Activated CD4-positive, alpha-beta T cell treated with anti-CD3 and anti-CD28 coated beads, Interleukin-10, Interleukin-2, amounts not matched to agents 100 ng/mL and 50 ng/mL, durations not matched to agents 16 hours and 8 hours (primary cell): ENCODE measurements at regions not wholly inside any gene's neighbourhood (a gene's known extent, or its start where the extent isn't known, plus 50 kb on each side); places are given as distances from the start of the nearest gene placed in this dataset.
"Not testable (repeated sequence)": the region's sequence is repeated elsewhere in the genome, so short reads cannot be mapped to it uniquely, and the experiment has no call there.

Experiments
- DNase-seq: peaks from one replicate; pipeline ENCODE4 v3.0.0-alpha.2; 2020

- DNase-seq: no peak
Observed at GRCh38 chr6:112821476-112821875, 474.3 kb downstream of the RFPL4B start.

DNA sequence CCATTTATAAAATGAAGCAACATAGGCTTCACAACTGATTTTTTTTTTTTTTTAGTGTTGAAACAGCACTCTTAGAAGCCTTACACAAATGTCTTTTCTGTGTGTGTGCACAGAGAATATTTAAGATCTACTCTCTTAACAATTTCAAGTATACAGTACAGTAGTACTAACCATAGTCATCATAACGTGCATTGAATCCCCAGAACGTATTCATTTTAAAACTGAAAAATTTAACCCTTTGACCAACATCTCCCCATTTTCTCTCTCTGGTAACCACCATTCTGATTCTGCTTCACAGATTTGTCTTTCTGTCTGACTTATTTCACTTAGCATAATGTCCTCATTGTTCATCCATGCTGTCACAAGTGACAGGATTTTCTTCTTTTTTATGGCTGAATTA lies 475.6 kb downstream of the RFPL4B start:
- no peak for DNase-seq

- DNase-seq: no peak
Observed at GRCh38 chr6:112827793-112828192, 480.7 kb downstream of the RFPL4B start.

DNA sequence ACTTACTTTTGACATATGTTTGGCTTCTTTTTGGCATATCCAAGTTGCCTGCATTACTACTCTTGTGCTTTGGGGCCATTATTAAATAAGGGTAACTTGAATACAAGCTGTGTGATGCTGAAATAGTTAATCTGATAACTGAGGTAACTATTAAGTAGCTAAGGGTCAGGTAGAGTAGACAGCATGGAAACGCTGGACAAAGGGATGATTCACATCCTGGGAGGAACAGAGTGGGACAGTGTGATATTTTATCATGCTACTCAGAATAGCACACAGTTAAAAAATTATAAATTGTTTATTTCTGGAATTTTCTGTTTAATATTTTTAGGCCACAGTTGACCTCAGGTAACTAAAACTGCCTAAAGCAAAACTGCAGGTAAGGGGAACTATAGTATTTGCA lies 483.9 kb downstream of the RFPL4B start:
- no peak for DNase-seq

GRCh38 chr6:112833581-112834131 lies 486.5 kb downstream of the RFPL4B start:
- DNase-seq: no peak

GRCh38 chr6:112835078-112835477 lies 487.9 kb downstream of the RFPL4B start:
- DNase-seq: no peak

- no peak for DNase-seq
Observed at GRCh38 chr6:112839525-112839961, 492.4 kb downstream of the RFPL4B start.

DNA sequence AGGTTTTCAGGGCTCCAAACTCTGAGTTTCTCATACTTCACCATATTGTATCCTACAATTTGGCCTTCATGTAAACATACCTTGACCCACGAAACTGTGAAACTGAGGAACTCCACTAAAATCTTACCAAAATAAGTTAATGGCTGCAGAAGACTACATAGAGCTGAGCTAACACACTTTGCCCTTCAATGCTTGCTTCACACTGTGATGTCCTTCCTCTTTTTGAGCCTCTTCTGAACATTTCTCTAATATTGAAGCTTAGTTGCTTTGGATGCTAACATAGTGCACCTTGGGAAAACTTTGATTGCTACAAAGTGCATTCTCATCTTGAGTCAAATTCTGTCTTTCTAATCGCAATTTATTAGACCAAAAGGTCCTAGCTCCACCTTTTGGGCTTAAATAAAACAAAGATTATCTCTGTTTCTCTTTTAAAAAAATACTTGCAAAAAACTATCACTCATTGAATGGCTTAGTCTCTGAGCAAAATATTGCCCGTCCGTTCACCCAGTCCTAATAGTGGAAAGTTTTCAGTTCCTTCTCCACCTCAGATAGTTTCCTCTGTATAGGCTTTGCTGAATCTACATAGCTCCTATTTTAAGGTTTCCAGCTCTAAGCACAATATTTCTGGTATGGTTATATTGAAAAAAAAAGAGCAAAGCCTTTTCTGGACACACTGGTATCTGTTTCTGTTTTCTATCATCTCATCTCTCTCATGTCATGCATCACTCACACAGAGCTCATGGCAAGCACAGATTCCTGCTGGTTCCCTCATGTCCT lies 494.6 kb downstream of the RFPL4B start:
- no peak for DNase-seq

DNA sequence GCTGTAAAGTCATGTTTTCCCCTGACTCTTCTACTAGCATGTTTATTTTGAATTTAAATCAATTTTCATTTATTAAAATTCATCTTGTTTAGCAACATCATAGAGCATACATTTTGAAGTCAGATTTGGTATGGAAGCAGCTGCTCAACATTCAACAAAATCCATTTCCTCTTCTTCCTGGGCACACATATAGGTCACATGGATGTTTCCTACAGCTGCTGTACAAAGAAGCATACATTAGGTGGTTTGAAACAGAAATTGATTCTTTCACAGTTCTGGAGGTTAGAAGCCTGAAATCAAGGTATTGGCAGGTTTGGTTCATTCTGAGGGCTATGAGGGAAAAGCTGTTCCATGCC lies 495.2 kb downstream of the RFPL4B start:
- DNase-seq: no peak

DNA sequence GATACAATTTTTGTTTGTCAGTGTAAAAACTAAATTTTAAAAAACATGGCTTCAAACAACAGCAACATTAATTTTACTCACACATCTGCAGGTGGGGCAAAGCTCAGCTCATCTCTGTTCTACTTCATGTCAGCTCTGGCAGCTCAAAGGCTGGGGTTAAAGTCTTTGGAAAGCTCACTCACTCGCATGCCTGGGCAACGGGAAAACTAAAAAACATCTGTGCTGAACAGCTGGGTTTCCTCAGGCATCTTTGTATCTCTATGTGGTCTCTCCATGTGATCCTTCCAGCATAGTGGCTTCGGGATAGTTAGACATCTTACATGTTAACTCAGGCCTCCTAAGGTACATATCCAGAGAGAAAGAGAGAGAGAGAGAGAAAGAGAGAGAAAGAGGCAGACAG lies 499.6 kb downstream of the RFPL4B start:
- no peak for DNase-seq

- no peak for DNase-seq
Observed at GRCh38 chr6:112851146-112851545, 504.0 kb downstream of the RFPL4B start.

- DNase-seq: no peak
Observed at GRCh38 chr6:112853162-112853561, 506.0 kb downstream of the RFPL4B start.

DNA sequence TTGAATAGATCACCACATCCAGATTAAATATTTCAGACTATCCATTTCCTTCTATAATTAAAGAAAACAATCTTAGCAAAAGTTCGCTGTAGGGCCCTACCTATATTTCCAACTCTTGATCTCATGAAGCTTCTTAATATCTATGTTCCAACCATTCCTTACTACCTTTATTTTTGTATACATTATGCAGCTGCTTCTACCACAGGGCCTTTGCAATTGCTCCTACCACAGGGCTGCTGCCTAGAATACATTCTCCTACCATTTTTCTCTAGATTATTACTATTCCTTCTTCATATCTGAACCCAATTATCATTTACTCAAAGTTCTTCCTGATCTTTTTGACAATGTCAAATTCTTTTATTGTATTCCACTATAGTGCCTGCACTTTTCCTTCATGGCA lies 516.6 kb downstream of the RFPL4B start:
- no peak for DNase-seq

GRCh38 chr6:112865131-112865530 lies 518.0 kb downstream of the RFPL4B start:
- no peak for DNase-seq

GRCh38 chr6:112874881-112875280 lies 527.8 kb downstream of the RFPL4B start:
- no peak for DNase-seq

DNA sequence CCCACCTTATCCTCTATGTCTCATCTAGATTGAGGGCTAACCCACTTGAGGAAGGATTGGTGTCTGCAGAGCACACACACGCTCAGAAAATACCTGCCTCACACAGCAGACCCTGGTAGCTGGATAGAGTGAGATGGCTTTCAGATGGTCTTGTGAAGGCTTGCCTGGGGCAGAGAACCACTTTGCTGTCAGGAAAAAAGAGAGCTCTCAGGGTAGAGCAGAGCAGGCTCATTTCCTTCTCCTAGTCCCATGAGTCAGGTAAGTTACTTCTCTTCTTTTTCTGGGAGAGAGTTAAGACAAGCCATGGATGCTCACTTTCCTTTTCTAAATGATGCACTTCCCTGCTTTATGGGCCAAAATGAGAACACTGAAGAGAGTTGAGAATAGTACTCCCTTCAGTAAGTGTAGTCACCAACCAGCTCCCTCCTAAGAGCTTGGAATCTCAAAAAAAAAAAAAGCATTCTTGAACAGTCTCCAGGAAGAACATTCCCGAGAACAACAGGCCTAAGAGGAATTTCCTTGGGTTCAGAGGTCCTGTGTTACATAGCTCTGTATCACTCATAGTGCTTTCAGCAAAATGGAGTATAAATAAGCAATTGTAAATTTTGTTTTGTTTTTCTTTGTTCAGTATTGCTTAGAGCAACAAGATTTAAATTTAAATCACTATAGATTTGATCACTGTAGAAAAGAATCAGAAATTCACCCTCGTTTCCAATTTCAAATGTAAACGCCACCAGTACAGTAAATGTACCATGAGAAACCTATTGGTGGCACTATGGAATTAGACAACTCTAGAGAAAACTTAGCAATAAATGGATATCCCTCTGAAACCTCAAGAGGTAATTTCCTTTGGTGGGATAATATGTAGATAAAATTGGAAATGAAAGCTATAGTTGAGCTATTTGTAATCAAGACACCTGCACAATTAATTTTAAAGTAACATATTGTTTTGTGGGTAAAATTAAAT lies 530.3 kb downstream of the RFPL4B start:
- DNase-seq: no peak

GRCh38 chr6:112879920-112880413 lies 532.8 kb downstream of the RFPL4B start:
- DNase-seq: peak; percentile 20

DNA sequence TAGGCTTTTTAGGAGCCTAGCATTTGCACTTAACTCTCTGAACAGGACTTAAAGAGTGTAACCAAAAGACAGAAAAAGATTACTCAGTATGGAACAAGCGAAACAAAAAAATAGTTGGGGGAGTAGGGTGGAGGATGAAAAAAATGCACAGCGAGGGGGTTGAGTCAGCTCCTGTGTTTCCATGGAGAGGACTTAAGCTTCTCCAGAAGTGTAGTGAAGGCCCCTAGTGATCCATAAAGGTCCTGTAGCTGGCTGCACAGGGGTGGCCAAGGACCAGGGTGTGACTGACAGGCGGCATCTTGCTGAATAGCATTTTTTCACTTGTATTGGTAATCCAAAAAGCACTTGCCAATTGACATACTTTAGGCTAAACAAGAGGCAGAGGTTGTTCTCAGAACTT lies 533.9 kb downstream of the RFPL4B start:
- DNase-seq: no peak

GRCh38 chr6:112881828-112882780 lies 535.0 kb downstream of the RFPL4B start:
- no peak for DNase-seq

DNA sequence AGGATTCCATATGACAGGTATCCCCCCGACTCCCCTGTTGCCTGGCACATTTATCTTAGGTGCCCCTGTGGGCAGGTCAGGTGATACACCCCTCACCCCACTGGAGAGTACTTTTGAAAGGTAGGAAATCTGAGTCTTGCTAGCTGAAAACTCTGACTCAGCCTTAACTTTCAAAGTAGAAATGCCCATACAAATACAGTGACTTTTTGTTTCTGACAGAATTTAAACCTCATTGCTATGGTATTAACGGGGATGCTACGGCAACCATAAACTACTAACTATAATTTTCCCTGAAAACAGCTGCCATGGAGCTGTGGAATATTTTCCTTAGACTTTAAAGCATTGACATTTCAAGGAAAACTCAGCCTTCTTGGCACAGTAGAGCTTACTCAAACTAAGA lies 536.0 kb downstream of the RFPL4B start:
- no peak for DNase-seq

GRCh38 chr6:112886415-112886814 lies 539.3 kb downstream of the RFPL4B start:
- no peak for DNase-seq

DNA sequence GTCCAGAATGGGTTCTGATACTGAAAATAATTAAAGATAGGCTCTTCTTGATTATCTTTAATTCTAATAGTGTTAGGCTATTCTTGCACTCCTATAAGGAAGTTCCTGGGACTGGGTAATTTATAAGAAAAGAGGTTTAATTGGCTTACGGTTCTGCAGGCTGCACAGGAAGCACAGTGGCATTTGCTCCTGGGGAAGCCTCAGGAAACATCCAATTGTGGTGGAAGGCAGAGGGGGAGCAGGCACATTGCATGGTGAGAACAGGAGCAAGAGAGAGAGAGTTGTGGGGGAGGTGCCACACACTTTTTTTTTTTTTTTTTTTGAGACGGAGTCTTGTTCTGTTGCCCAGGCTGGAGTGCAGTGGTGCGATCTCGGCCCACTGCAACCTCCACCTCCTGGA lies 540.3 kb downstream of the RFPL4B start:
- not testable (repeated sequence) for DNase-seq
